ENCODE measurements at regions not wholly inside any gene's neighbourhood (a gene's known extent, or its start where the extent isn't known, plus 50 kb on each side); places are given as distances from the start of the nearest gene placed in this dataset.

GRCh38 chr1:221604948-221605347 lies 136.9 kb downstream of the DUSP10 start:
- TF ChIP-seq, protein P1, sequence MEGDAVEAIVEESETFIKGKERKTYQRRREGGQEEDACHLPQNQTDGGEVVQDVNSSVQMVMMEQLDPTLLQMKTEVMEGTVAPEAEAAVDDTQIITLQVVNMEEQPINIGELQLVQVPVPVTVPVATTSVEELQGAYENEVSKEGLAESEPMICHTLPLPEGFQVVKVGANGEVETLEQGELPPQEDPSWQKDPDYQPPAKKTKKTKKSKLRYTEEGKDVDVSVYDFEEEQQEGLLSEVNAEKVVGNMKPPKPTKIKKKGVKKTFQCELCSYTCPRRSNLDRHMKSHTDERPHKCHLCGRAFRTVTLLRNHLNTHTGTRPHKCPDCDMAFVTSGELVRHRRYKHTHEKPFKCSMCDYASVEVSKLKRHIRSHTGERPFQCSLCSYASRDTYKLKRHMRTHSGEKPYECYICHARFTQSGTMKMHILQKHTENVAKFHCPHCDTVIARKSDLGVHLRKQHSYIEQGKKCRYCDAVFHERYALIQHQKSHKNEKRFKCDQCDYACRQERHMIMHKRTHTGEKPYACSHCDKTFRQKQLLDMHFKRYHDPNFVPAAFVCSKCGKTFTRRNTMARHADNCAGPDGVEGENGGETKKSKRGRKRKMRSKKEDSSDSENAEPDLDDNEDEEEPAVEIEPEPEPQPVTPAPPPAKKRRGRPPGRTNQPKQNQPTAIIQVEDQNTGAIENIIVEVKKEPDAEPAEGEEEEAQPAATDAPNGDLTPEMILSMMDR (IDR thresholded peaks at IDR 0.05) = no peak
- TF ChIP-seq EZH2 (IDR thresholded peaks at IDR 0.05; ENCODE audit: borderline replicate concordance, insufficient read depth, low read depth, low read length, poor library complexity, severe bottlenecking) = no peak

All from B cell (primary cell).